Lung (tissue), 11 donors: ENCODE measurements at regions not wholly inside any gene's neighbourhood (a gene's known extent, or its start where the extent isn't known, plus 50 kb on each side); places are given as distances from the start of the nearest gene placed in this dataset.

Source experiments
- ATAC-seq: fragments of 200-7000 bp; cut with Tn5 transposase; one replicate; pipeline ENCODE4 v1.9.1; 2020; ENCODE audit warnings: moderate number of reproducible peaks; ENCODE audit not compliant: insufficient read depth, low FRiP score
- DNase-seq, 3 donors: peaks; one replicate each; pipeline ENCODE4 v3.0.0-alpha.2; 2013 to 2017
- H3K27ac ChIP-seq, 2 donors: one replicate each; pipeline ENCODE4 v1.5.1; 2013; ENCODE audit warnings: mild to moderate bottlenecking in 2 of 2, moderate library complexity in 2 of 2, control low read depth in 1 of 2, inconsistent platforms in 1 of 2, low read depth in 1 of 2, low read length in 1 of 2
- H3K27me3 ChIP-seq, 3 donors: one replicate each; pipeline ENCODE4 v1.5.1; 2013; ENCODE audit warnings: low read length in 2 of 3; ENCODE audit not compliant: control insufficient read depth in 3 of 3, insufficient read depth in 3 of 3
- H3K36me3 ChIP-seq, 4 donors: one replicate each; pipeline ENCODE4 v1.5.1; 2013; ENCODE audit warnings: low read length in 4 of 4, mild to moderate bottlenecking in 1 of 4, moderate library complexity in 1 of 4; ENCODE audit not compliant: control insufficient read depth in 4 of 4, insufficient read depth in 4 of 4
- H3K4me1 ChIP-seq, 5 donors: one replicate each; pipeline ENCODE4 v1.5.1; 2013; ENCODE audit warnings: low read length in 5 of 5, mild to moderate bottlenecking in 2 of 5, moderate library complexity in 1 of 5; ENCODE audit not compliant: control insufficient read depth in 5 of 5, insufficient read depth in 5 of 5
- H3K4me3 ChIP-seq: one replicate; pipeline ENCODE4 v1.5.1; 2013; ENCODE audit warnings: mild to moderate bottlenecking, control low read depth, moderate library complexity
- H3K9ac ChIP-seq, 2 donors: one replicate each; pipeline ENCODE4 v1.5.1; 2013; ENCODE audit warnings: low read length in 2 of 2, control low read depth in 1 of 2; ENCODE audit not compliant: insufficient read depth in 1 of 2
- H3K9me3 ChIP-seq, 4 donors: one replicate each; pipeline ENCODE4 v1.5.1; 2013; ENCODE audit warnings: low read length in 3 of 4, mild to moderate bottlenecking in 1 of 4, moderate library complexity in 1 of 4; ENCODE audit not compliant: control insufficient read depth in 4 of 4, insufficient read depth in 3 of 4
- CTCF ChIP-seq: IDR thresholded peaks from 2 replicates; pipeline ENCODE4 v1.5.1; 2012; ENCODE audit warnings: mild to moderate bottlenecking; ENCODE audit errors: control extremely low read depth, extremely low read depth
- WGBS, 2 donors: extraction: QIAGEN DNeasy Blood & Tissue Kit; methylation state at CpG; one replicate each; pipeline ENCODE4 v1.1.7; 2013; 5-methylcytosine and 5-hydroxymethylcytosine counted together
- donor health status: control.
- donor health status: control.
- donor health status: Bipolar disorder and iron deficiency.
- donor health status: healthy.
- donor health status: DM: yes; HTN: yes; CAD: no.

- H3K27me3 ChIP-seq, result no peaks in the 10 kb centered on the region
- WGBS, 2 donors, result 77 to 82% methylated on average over 2 of the region's 2 CpGs
- H3K4me3 ChIP-seq, result no peak overlapping the region
- H3K4me1 ChIP-seq, result peaks cover 0 to 7% (median 0%) of the 10 kb centered on the region in 5 donors
- ATAC-seq (no peak), DNase-seq (no peak)
- no peaks in the 10 kb centered on the region for H3K9me3 ChIP-seq
- H3K9ac ChIP-seq, result no peak overlapping the region
- no peak overlapping the region for H3K27ac ChIP-seq
- no peaks in the 10 kb centered on the region for H3K36me3 ChIP-seq
- no peak for TF ChIP-seq CTCF
Measured at GRCh38 chr7:84370114-84370513, 175.5 kb upstream of the SEMA3A start.

- TF ChIP-seq CTCF, result no peak
- no peaks in the 10 kb centered on the region for H3K9me3 ChIP-seq
- WGBS, 2 donors, result 82 to 94% methylated on average over 1 of the region's 1 CpG
- no peak for DNase-seq
- H3K36me3 ChIP-seq, result no peaks in the 10 kb centered on the region
- peaks cover 0 to 7% (median 0%) of the 10 kb centered on the region in 5 donors for H3K4me1 ChIP-seq
- no peak overlapping the region for H3K27ac ChIP-seq
- H3K4me3 ChIP-seq, result no peak overlapping the region
- no peak overlapping the region for H3K9ac ChIP-seq
- H3K27me3 ChIP-seq, result no peaks in the 10 kb centered on the region
- ATAC-seq, result no peak
Measured at GRCh38 chr7:84368122-84368521, 173.5 kb upstream of the SEMA3A start.

GRCh38 chr7:84364708-84365107, 170.1 kb upstream of the SEMA3A start:
- WGBS, 2 donors, result 83 to 85% methylated on average over 1 of the region's 1 CpG
- no peak for TF ChIP-seq CTCF

GRCh38 chr7:84363741-84364140, 169.2 kb upstream of the SEMA3A start:
- no peaks in the 10 kb centered on the region for H3K36me3 ChIP-seq
- no peaks in the 10 kb centered on the region for H3K4me1 ChIP-seq
- H3K9me3 ChIP-seq, result no peaks in the 10 kb centered on the region
- H3K4me3 ChIP-seq, result no peak overlapping the region
- H3K9ac ChIP-seq, result no peak overlapping the region
- H3K27ac ChIP-seq, result no peak overlapping the region
- no peaks in the 10 kb centered on the region for H3K27me3 ChIP-seq
- DNase-seq (no peak), ATAC-seq (no peak)
- no peak for TF ChIP-seq CTCF

More at GRCh38 chr7:84364708-84365107, 170.1 kb upstream of the SEMA3A start:
- ATAC-seq, result no peak
- DNase-seq, result no peak
- Histone ChIP-seq H3K4me3 (no peak overlapping the region), H3K9ac (no peak overlapping the region), H3K36me3 (no peaks in the 10 kb centered on the region), H3K27me3 (no peaks in the 10 kb centered on the region), H3K4me1 (no peaks in the 10 kb centered on the region), H3K9me3 (no peaks in the 10 kb centered on the region), H3K27ac (no peak overlapping the region)
